Peyer's patch (tissue), 4 donors: ENCODE measurements at regions not wholly inside any gene's neighbourhood (a gene's known extent, or its start where the extent isn't known, plus 50 kb on each side); places are given as distances from the start of the nearest gene placed in this dataset.

ENCODE experiments used
- CTCF ChIP-seq, 6 experiments: fragments of 450-650 bp in 4 of 6; fragments of 200-600 bp in 2 of 6; sonication (generic) in 1 of 6; IDR thresholded peaks; one replicate each; pipeline ENCODE4 v1.5.1; 2017 to 2019; ENCODE audit warnings: antibody characterized with exemption in 6 of 6, mild to moderate bottlenecking in 3 of 6, moderate library complexity in 1 of 6
- POLR2A ChIP-seq, 2 donors: fragments of 450-650 bp; IDR thresholded peaks; one replicate each; pipeline ENCODE4 v1.5.1; 2017; ENCODE audit warnings: antibody characterized with exemption in 2 of 2, mild to moderate bottlenecking in 2 of 2, moderate library complexity in 2 of 2

- TF ChIP-seq CTCF (IDR thresholded peaks at IDR 0.05) (no peak), POLR2A (IDR thresholded peaks at IDR 0.05) (no peak)
These were observed 689.7 kb upstream of the PHF14 start for GRCh38 chr7:10284001-10284400.
